CD4-positive, CD25-positive, alpha-beta regulatory T cell (primary cell): ENCODE measurements at regions not wholly inside any gene's neighbourhood (a gene's known extent, or its start where the extent isn't known, plus 50 kb on each side); places are given as distances from the start of the nearest gene placed in this dataset.

Experiments used
- ATAC-seq, 2 donors: fragments of 150-1000 bp; cut with Tn5 transposase; one replicate each; pipeline ENCODE4 v1.10.0; 2021; ENCODE audit warnings: low read depth in 2 of 2, moderate number of reproducible peaks in 2 of 2, moderate library complexity in 1 of 2
- DNase-seq, 3 donors: peaks; one replicate each; pipeline versions ENCODE4 v3.0.0 to v3.0.0-alpha.2; 2012 to 2022; ENCODE audit warnings: mixed read lengths in 1 of 3
- H3K27ac ChIP-seq: one replicate; pipeline ENCODE4 v1.7.0; 2013; ENCODE audit warnings: mild to moderate bottlenecking, low read length; ENCODE audit not compliant: insufficient read depth, poor library complexity, severe bottlenecking
- H3K27me3 ChIP-seq: one replicate; pipeline ENCODE4 v1.7.0; 2013; ENCODE audit warnings: low read length; ENCODE audit not compliant: control insufficient read depth, insufficient read depth
- H3K36me3 ChIP-seq: one replicate; pipeline ENCODE4 v1.7.0; 2013; ENCODE audit warnings: mild to moderate bottlenecking, low read length, moderate library complexity; ENCODE audit not compliant: control insufficient read depth, insufficient read depth
- H3K4me1 ChIP-seq: 2 replicates; pipeline ENCODE4 v1.7.0; 2013; ENCODE audit warnings: mild to moderate bottlenecking, low read length; ENCODE audit not compliant: insufficient read depth, control insufficient read depth, poor library complexity, severe bottlenecking
- H3K4me3 ChIP-seq: one replicate; pipeline ENCODE4 v1.7.0; 2013; ENCODE audit warnings: low read depth, mild to moderate bottlenecking, low read length, moderate library complexity
- H3K9me3 ChIP-seq, 2 experiments: 1 replicate in 1 of 2; 2 replicates in 1 of 2; pipeline ENCODE4 v1.7.0; 2013; ENCODE audit warnings: low read length in 2 of 2, mild to moderate bottlenecking in 1 of 2, moderate library complexity in 1 of 2; ENCODE audit not compliant: control insufficient read depth in 2 of 2
- H3K27ac Mint-ChIP-seq, 3 donors: one replicate each; pipeline ENCODE4 v1.8.0; 2020 to 2022; ENCODE audit warnings: mild to moderate bottlenecking in 3 of 3, mixed read lengths in 3 of 3, moderate library complexity in 2 of 3
- H3K27me3 Mint-ChIP-seq: one replicate; pipeline ENCODE4 v1.8.0; 2022; ENCODE audit warnings: mild to moderate bottlenecking, mixed read lengths
- H3K36me3 Mint-ChIP-seq: one replicate; pipeline ENCODE4 v1.8.0; 2020; ENCODE audit warnings: mixed read lengths
- H3K4me1 Mint-ChIP-seq, 4 donors: one replicate each; pipeline ENCODE4 v1.8.0; 2020 to 2022; ENCODE audit warnings: mixed read lengths in 4 of 4, mild to moderate bottlenecking in 1 of 4
- H3K4me3 Mint-ChIP-seq, 4 donors: one replicate each; pipeline ENCODE4 v1.8.0; 2020 to 2022; ENCODE audit warnings: mild to moderate bottlenecking in 4 of 4, mixed read lengths in 4 of 4, moderate library complexity in 3 of 4
- H3K9me3 Mint-ChIP-seq, 7 donors: one replicate each; pipeline ENCODE4 v1.8.0; 2020 to 2022; ENCODE audit warnings: mixed read lengths in 7 of 7, mild to moderate bottlenecking in 3 of 7, moderate library complexity in 2 of 7

- Histone ChIP-seq H3K4me1 (no peaks in the 10 kb centered on the region), H3K9me3 (no peaks in the 10 kb centered on the region), H3K4me3 (no peak overlapping the region), H3K36me3 (no peaks in the 10 kb centered on the region), H3K27me3 (peaks cover 16% of the 10 kb centered on the region), H3K27ac (no peak overlapping the region)
- no peak overlapping the region for H3K4me3 Mint-ChIP-seq
- DNase-seq (no peak), ATAC-seq (no peak)
- no peaks in the 10 kb centered on the region for H3K4me1 Mint-ChIP-seq
- H3K27ac Mint-ChIP-seq = no peak overlapping the region
- peaks cover 70% of the 10 kb centered on the region for H3K27me3 Mint-ChIP-seq
- no peaks in the 10 kb centered on the region for H3K36me3 Mint-ChIP-seq
- no peaks in the 10 kb centered on the region for H3K9me3 Mint-ChIP-seq
These were observed 60.6 kb upstream of the CD34 start for GRCh38 chr1:207971331-207972219.

DNA sequence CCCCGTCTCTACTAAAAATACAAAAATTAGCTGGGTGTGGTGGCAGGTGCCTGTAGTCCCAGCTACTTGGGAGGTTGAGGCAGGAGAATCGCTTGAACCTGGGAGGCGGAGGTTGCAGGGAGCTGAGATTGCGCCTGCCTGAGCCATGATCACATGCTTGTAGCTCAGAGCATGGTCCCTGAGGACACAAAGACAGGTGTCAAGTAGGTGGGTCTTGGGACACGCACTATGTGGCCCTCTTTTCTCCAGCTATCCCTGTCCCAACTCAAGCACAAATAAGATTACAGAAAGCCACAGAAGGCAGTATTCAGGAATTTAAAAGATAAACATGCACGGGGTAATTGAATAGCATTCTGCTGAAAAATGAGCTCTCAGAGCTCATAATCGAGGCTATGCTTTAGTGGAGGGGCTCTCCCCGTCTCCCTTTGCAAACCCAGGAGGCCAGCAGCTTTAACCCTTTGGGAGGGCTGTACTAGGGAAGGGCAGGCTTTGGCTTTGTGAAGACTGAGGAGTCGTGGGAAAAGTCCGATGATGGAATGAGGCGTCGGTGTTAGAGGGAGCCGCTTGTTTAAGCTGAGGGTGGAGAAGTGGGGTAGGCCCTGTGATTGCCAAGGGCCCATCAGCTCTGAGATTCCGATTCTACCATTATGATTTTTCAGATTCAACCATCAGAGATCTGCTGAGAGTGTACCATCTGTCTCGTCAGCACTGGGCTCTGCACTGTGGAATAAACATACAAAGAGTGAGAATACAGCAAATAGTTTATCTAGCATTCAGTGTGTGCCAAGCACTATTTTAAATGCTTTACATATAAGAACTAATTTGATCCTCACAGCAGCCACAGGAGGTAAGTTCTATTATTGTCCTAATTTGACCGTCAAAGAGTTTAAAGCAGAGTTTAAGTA, 59.7 kb upstream of the CD34 start:
- ATAC-seq (no peak), DNase-seq (no peak)
- no peaks in the 10 kb centered on the region for H3K36me3 ChIP-seq
- Mint-ChIP-seq H3K27me3 (peaks cover 73% of the 10 kb centered on the region), H3K4me3 (no peak overlapping the region), H3K4me1 (no peaks in the 10 kb centered on the region), H3K9me3 (no peaks in the 10 kb centered on the region), H3K27ac (no peak overlapping the region), H3K36me3 (no peaks in the 10 kb centered on the region)
- H3K27me3 ChIP-seq = peaks cover 15% of the 10 kb centered on the region
- H3K27ac ChIP-seq = no peak overlapping the region
- no peak overlapping the region for H3K4me3 ChIP-seq
- H3K4me1 ChIP-seq = no peaks in the 10 kb centered on the region
- no peaks in the 10 kb centered on the region for H3K9me3 ChIP-seq

DNA sequence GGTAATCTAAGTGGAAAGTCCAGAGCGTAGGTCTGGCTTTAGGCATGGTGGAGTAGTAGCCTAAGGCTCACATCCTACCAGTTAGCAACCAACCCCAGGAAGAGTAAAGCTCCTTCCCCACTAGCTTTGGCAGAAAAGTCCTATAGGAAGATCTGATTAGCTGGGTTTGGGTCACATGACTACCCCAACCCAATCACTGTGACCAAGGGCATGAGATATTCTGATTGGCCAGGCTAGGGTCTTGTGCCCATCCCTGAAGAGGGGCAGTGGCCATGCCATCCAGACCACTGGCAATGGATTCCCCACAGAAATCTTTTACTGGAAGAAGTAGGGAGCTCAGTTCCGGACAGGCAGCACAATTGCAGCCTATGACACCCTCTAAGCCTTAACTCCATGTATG, 58.6 kb upstream of the CD34 start:
- Mint-ChIP-seq H3K9me3 (no peaks in the 10 kb centered on the region), H3K4me1 (peaks cover 0 to under 1% (median 0%) of the 10 kb centered on the region in 4 donors), H3K36me3 (no peaks in the 10 kb centered on the region), H3K4me3 (no peak overlapping the region), H3K27ac (no peak overlapping the region), H3K27me3 (peaks cover 64% of the 10 kb centered on the region)
- no peak for DNase-seq
- H3K9me3 ChIP-seq = no peaks in the 10 kb centered on the region
- H3K27ac ChIP-seq = no peak overlapping the region
- peaks cover 8% of the 10 kb centered on the region for H3K27me3 ChIP-seq
- no peaks in the 10 kb centered on the region for H3K36me3 ChIP-seq
- ATAC-seq = no peak
- no peaks in the 10 kb centered on the region for H3K4me1 ChIP-seq
- H3K4me3 ChIP-seq = no peak overlapping the region

DNA sequence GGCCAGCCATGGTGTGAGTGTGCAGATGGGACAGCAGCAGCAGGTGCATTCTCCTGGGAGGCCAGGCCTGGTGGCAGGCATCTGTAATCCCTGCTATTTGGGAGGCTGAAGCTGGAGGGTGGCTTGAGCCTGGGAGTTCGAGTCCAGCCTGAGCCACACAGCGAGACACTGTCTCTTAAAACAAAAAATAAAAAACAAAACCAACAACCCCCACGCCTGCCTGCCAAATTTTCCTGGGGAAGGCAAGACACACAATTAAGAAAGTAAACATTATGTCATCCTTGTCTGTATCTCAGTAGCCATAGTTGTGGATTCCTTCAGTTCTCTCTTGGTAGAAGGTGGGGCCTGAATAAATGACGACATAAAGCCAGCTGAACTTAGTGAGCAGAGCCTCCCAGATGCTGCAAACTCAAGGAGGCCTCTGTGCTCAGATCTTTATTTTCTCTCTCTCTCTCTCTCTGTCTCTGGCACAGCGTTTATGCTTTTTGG, 57.6 kb upstream of the CD34 start:
- Mint-ChIP-seq H3K9me3 (no peaks in the 10 kb centered on the region), H3K27ac (no peak overlapping the region), H3K4me3 (no peak overlapping the region), H3K4me1 (peaks cover 0 to 6% (median 1%) of the 10 kb centered on the region in 4 donors), H3K27me3 (peaks cover 57% of the 10 kb centered on the region), H3K36me3 (no peaks in the 10 kb centered on the region)
- Histone ChIP-seq H3K4me3 (no peak overlapping the region), H3K4me1 (no peaks in the 10 kb centered on the region), H3K27me3 (peaks cover 7% of the 10 kb centered on the region), H3K9me3 (no peaks in the 10 kb centered on the region), H3K36me3 (no peaks in the 10 kb centered on the region), H3K27ac (no peak overlapping the region)
- DNase-seq (no peak), ATAC-seq (no peak)

DNA sequence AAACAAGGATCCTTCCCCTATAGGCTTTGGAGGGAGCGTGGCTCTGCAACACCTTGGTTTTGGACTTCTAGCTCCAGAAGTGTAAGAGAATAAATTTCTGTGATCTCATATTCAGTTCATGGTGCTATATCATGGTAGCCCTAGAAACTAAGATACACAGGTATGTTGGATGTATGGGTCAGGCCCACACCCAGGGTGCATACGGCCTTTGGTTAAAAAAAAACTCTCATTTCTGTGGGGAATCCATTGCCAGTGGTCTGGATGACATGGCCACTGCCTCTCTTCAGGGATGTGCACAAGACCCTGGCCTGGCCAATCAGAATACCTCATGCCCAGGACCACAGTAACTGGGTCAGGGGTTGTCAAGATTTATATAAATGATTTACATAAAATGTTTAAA, 56.8 kb upstream of the CD34 start:
- Mint-ChIP-seq H3K27ac (no peak overlapping the region), H3K36me3 (no peaks in the 10 kb centered on the region), H3K9me3 (no peaks in the 10 kb centered on the region), H3K4me3 (peak overlapping the region in 1 of 4 donors; percentile 6), H3K4me1 (peaks cover 0 to 12% (median 4%) of the 10 kb centered on the region in 4 donors), H3K27me3 (peaks cover 50% of the 10 kb centered on the region)
- H3K4me1 ChIP-seq = peaks cover 7% of the 10 kb centered on the region
- H3K4me3 ChIP-seq = no peak overlapping the region
- H3K9me3 ChIP-seq = no peaks in the 10 kb centered on the region
- H3K27me3 ChIP-seq = peaks cover 3% of the 10 kb centered on the region
- no peaks in the 10 kb centered on the region for H3K36me3 ChIP-seq
- no peak for ATAC-seq
- DNase-seq = no peak
- H3K27ac ChIP-seq = no peak overlapping the region

- no peak overlapping the region for H3K4me3 ChIP-seq
- H3K27ac Mint-ChIP-seq = no peak overlapping the region
- H3K4me1 Mint-ChIP-seq = peaks cover 0 to 15% (median 8%) of the 10 kb centered on the region in 4 donors
- H3K27me3 Mint-ChIP-seq = peaks cover 45% of the 10 kb centered on the region
- no peaks in the 10 kb centered on the region for H3K36me3 ChIP-seq
- H3K36me3 Mint-ChIP-seq = no peaks in the 10 kb centered on the region
- no peaks in the 10 kb centered on the region for H3K9me3 Mint-ChIP-seq
- H3K27me3 ChIP-seq = no peaks in the 10 kb centered on the region
- peaks cover 7% of the 10 kb centered on the region for H3K4me1 ChIP-seq
- no peaks in the 10 kb centered on the region for H3K9me3 ChIP-seq
- no peak for ATAC-seq
- peak overlapping the region in 1 of 4 donors; percentile 79 for H3K4me3 Mint-ChIP-seq
- no peak overlapping the region for H3K27ac ChIP-seq
- no peak for DNase-seq
These were observed 55.6 kb upstream of the CD34 start for GRCh38 chr1:207966521-207966920.

- Mint-ChIP-seq H3K4me1 (peaks cover 0 to 15% (median 8%) of the 10 kb centered on the region in 4 donors), H3K4me3 (peak overlapping the region in 2 of 4 donors; percentile 17 to 77), H3K36me3 (no peaks in the 10 kb centered on the region), H3K9me3 (no peaks in the 10 kb centered on the region), H3K27me3 (peaks cover 43% of the 10 kb centered on the region), H3K27ac (no peak overlapping the region)
- no peaks in the 10 kb centered on the region for H3K27me3 ChIP-seq
- peaks cover 7% of the 10 kb centered on the region for H3K4me1 ChIP-seq
- H3K27ac ChIP-seq = no peak overlapping the region
- DNase-seq (no peak), ATAC-seq (no peak)
- H3K4me3 ChIP-seq = no peak overlapping the region
- H3K36me3 ChIP-seq = no peaks in the 10 kb centered on the region
- no peaks in the 10 kb centered on the region for H3K9me3 ChIP-seq
These were observed 54.8 kb upstream of the CD34 start for GRCh38 chr1:207965392-207966387.
